Smooth muscle cell (in vitro differentiated cells): ENCODE measurements at regions not wholly inside any gene's neighbourhood (a gene's known extent, or its start where the extent isn't known, plus 50 kb on each side); places are given as distances from the start of the nearest gene placed in this dataset.
A peak's percentile ranks its signal among the peaks of the same experiment; 100 is the strongest.
"Not testable (repeated sequence)": the region's sequence is repeated elsewhere in the genome, so short reads cannot be mapped to it uniquely, and the experiment has no call there.

Experiments
- DNase-seq: peaks from one replicate; lab custom pipeline; 2025; ENCODE audit not compliant: unreplicated experiment; lab: John Stamatoyannopoulos, UW
- H2AFZ ChIP-seq: fragments of 200-600 bp; sonication (generic); 2 replicates; pipeline ENCODE4 v1.6.0; 2016; ENCODE audit warnings: antibody characterized with exemption, low read depth, mild to moderate bottlenecking
- H3F3A ChIP-seq: fragments of 200-600 bp; sonication (generic); 2 replicates; pipeline ENCODE4 v1.6.0; 2017; ENCODE audit warnings: antibody characterized with exemption, low read depth
- H3K27ac ChIP-seq: fragments of 200-600 bp; sonication (generic); 2 replicates; pipeline ENCODE4 v1.5.1; 2016; ENCODE audit warnings: low read depth, mild to moderate bottlenecking
- H3K27me3 ChIP-seq: fragments of 200-600 bp; sonication (generic); 2 replicates; pipeline ENCODE4 v1.6.1; 2016; ENCODE audit warnings: low read depth, mild to moderate bottlenecking
- H3K36me3 ChIP-seq: fragments of 200-600 bp; sonication (generic); 2 replicates; pipeline ENCODE4 v1.5.1; 2016; ENCODE audit warnings: low read depth
- H3K4me1 ChIP-seq: fragments of 200-600 bp; sonication (generic); 2 replicates; pipeline ENCODE4 v1.5.1; 2016; ENCODE audit warnings: low read depth
- H3K4me2 ChIP-seq: fragments of 200-600 bp; sonication (generic); 2 replicates; pipeline ENCODE4 v1.6.0; 2016; ENCODE audit warnings: mild to moderate bottlenecking
- H3K4me3 ChIP-seq: fragments of 200-600 bp; sonication (generic); 2 replicates; pipeline ENCODE4 v1.5.1; 2016; ENCODE audit warnings: mild to moderate bottlenecking
- H3K79me2 ChIP-seq: fragments of 200-600 bp; sonication (generic); 2 replicates; pipeline ENCODE4 v1.6.0; 2016; ENCODE audit warnings: low read depth, mild to moderate bottlenecking
- H3K9ac ChIP-seq: fragments of 200-600 bp; sonication (generic); 2 replicates; pipeline ENCODE4 v1.6.0; 2016; ENCODE audit warnings: low read depth
- H3K9me3 ChIP-seq: fragments of 200-600 bp; sonication (generic); replicated peaks from 2 replicates; pipeline ENCODE4 v1.5.1; 2016; ENCODE audit warnings: low read depth
- H4K20me1 ChIP-seq: fragments of 200-600 bp; sonication (generic); 2 replicates; pipeline ENCODE4 v1.6.0; 2016; ENCODE audit warnings: low read depth
- WGBS: methylation state at CpG from one replicate; pipeline ENCODE4 v1.1.7; 2016; ENCODE audit warnings: low lambda C conversion rate; 5-methylcytosine and 5-hydroxymethylcytosine counted together
- TF ChIP-seq, protein P1 (sequence below): fragments of 200-600 bp; sonication (generic); IDR thresholded peaks from 2 replicates; pipeline ENCODE4 v1.5.1; 2017; ENCODE audit warnings: borderline replicate concordance, mild to moderate bottlenecking, antibody characterized with exemption; ENCODE audit not compliant: insufficient read depth, poor library complexity, severe bottlenecking

DNA sequence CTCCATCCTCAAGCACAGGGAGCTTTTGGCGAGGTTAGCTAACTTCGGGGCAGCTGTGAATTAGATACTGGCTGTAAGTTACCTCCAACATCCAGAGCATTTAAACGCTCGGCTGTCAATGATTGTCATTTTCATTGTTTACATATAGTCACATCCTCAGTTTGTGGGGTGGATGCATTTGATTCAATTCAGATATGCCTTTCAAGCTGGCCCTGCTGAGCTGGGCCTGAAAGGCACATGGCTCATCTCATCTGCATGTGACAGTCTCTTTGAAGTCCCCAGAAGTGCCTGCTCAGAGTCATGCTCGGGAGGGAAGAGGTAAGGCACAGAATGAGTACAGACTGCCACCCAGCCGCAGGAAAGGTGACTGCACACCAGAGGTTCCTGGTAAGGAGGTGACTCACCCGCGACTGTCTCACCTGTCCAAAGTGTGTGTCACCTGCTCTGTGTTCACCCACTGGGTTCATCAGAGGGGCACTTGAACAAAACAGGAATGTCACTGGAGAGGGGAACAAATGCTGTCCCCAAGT, 281.2 kb upstream of the PLGLB2 start:
- not testable (repeated sequence) for H3K27me3 ChIP-seq, H3K9ac ChIP-seq, H3K27ac ChIP-seq, H2AFZ ChIP-seq, H3K9me3 ChIP-seq, H3K4me2 ChIP-seq, H3K4me1 ChIP-seq, H3K36me3 ChIP-seq, DNase-seq, H3F3A ChIP-seq, H3K4me3 ChIP-seq
- H4K20me1 ChIP-seq = peaks cover 23% of the 10 kb centered on the region
- WGBS = 50% methylated on average over 7 of the region's 8 CpGs
- peaks cover 35% of the 10 kb centered on the region for H3K79me2 ChIP-seq
- TF ChIP-seq, protein P1, sequence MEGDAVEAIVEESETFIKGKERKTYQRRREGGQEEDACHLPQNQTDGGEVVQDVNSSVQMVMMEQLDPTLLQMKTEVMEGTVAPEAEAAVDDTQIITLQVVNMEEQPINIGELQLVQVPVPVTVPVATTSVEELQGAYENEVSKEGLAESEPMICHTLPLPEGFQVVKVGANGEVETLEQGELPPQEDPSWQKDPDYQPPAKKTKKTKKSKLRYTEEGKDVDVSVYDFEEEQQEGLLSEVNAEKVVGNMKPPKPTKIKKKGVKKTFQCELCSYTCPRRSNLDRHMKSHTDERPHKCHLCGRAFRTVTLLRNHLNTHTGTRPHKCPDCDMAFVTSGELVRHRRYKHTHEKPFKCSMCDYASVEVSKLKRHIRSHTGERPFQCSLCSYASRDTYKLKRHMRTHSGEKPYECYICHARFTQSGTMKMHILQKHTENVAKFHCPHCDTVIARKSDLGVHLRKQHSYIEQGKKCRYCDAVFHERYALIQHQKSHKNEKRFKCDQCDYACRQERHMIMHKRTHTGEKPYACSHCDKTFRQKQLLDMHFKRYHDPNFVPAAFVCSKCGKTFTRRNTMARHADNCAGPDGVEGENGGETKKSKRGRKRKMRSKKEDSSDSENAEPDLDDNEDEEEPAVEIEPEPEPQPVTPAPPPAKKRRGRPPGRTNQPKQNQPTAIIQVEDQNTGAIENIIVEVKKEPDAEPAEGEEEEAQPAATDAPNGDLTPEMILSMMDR = peak; percentile 15

DNA sequence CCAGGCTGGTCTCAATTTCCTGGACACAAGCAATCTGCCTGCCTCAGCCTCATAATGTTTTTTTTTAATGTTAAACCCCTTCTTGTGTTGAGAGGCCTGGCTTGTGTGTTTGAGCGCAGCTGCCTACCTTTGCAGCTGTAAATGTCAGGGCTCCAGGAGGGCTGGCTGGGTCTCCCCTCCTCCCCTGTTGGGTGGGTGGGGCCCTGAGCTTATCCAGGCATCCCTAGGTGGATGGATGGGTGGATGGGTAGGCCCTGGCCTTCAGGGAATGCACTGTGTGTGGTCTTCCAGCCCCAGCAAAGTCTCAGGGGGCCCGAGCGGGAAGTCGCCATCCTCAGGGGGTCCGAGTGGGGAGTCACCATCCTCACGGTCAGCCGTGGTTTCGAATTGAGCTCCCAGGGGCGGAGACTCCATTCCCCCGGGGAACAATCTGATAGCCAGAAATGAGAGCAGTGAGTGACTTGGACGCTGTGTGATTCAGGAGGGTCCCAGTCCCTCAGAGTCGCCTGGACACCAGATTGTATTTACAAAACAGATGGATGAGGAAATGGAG, 279.4 kb upstream of the PLGLB2 start:
- not testable (repeated sequence) for H2AFZ ChIP-seq, H3K9ac ChIP-seq, H3K4me3 ChIP-seq, H3K27me3 ChIP-seq, H3F3A ChIP-seq, H3K4me1 ChIP-seq, H3K36me3 ChIP-seq, DNase-seq, H3K9me3 ChIP-seq
- peaks cover 16% of the 10 kb centered on the region for H4K20me1 ChIP-seq
- WGBS = 51% methylated on average over 12 of the region's 12 CpGs
- H3K4me2 ChIP-seq = peak overlapping the region; percentile 28
- H3K27ac ChIP-seq = peak overlapping the region; percentile 98
- H3K79me2 ChIP-seq = peaks cover 35% of the 10 kb centered on the region

DNA sequence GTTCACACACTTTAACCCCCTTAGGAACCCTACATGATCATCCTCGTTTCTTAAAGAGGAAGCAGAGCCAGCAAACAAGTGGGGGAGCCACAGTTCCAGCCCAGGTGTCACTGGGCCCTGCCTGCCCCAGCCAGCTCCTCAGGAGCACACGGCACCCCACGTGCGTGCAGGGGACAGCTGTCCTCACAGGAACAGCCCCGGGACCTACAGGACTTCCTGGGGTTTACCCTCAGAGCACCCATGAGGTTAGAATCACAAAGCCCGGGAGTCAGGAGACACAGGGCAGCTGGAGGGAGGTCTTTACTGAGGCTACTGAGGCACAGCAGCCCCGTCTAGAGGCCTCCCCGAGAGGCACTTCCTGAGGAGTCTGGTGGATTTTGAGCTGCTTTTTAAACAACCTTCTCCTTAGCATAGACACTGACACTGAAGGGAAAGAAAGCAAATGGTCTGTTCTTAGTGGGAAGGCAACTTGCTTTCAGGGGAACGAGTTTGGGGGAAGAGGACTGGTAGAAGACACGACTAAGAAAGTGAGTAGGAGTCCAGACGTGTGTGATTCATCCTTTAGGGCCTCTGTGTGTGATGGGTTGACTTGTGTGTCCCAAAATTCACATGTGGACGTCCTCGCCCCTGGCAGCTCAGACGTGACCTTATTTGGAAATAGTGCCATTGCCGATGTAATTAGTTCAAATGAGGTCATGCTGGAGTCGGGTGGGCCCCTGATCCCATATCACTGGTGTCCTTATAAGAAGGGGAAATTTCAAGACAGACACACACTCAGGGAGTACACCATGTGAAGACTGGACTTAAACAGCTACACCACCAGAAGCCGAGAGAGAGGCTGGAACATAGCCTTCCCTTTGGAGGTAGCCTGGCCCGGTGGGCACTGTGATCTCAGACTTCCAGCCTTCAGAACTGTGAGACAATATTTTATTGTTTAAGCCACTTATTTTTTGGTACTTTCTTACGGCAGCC, 278.4 kb upstream of the PLGLB2 start:
- WGBS = 47% methylated on average over 14 of the region's 19 CpGs
- H3K36me3 ChIP-seq, H3F3A ChIP-seq, H3K27me3 ChIP-seq, H3K4me1 ChIP-seq, DNase-seq, H2AFZ ChIP-seq, H3K9me3 ChIP-seq: not testable (repeated sequence)
- Histone ChIP-seq H3K27ac (peak overlapping the region; percentile 98), H3K9ac (peak overlapping the region; percentile 54), H3K4me3 (peak overlapping the region; percentile 8), H3K4me2 (peak overlapping the region; percentile 71), H4K20me1 (peaks cover 14% of the 10 kb centered on the region), H3K79me2 (peaks cover 35% of the 10 kb centered on the region)

DNA sequence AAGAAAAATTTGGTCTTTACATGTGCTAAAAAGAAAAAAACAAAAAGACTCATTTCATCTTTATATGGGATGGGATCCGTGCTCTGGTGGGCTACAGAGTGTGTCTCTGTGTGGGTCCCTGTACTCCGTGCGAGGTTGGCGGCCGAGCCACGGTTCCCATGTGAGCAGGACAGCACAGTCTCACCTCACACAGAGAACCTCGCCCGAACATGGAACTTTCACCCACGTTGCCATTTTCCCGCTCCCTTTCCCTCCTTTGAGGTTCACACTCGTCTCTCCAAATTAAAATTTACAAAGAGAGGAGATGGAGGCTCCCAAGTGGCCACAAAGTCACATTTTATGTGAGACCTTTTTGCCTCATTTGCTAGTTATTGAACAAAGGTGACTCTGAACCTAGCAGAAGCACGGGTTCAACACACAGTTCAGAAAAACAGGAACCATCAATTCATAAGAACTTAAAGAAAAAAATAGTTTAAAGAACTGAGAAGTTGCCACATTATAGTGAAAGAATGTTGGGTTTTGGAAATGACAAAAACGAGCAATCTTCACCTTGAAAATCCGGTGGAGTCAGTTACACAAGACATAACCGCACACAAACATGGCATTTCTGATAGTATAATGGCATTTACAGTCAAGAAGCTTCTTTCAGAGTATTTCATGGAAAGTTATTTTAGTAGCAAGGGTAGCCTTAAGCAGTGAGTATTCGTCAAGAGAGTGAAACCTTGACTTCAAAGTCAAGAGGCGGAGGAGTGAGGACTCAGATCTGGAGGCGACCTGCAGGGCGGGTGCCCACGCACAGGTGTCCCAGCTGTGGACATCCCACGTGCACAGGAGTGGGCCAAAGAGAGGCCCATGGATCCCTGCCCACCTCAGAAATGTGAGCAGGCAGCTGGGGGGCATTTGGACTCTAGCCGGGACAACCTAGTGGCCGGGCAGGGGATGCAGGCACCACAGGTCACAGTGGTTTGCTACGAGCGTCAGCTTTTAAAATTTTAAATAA, 277.2 kb upstream of the PLGLB2 start:
- not testable (repeated sequence) for H3K4me1 ChIP-seq, DNase-seq, H3K9ac ChIP-seq, H3K27me3 ChIP-seq, H3F3A ChIP-seq, H3K4me3 ChIP-seq, H3K36me3 ChIP-seq, H3K9me3 ChIP-seq, H2AFZ ChIP-seq
- H3K79me2 ChIP-seq = peaks cover 28% of the 10 kb centered on the region
- H4K20me1 ChIP-seq = peaks cover 12% of the 10 kb centered on the region
- H3K27ac ChIP-seq = peak overlapping the region; percentile 98
- H3K4me2 ChIP-seq = peak overlapping the region; percentile 63
- WGBS = 89% methylated on average over 22 of the region's 25 CpGs
